ENCODE measurements at regions not wholly inside any gene's neighbourhood (a gene's known extent, or its start where the extent isn't known, plus 50 kb on each side); places are given as distances from the start of the nearest gene placed in this dataset.

- TF ChIP-seq CTCF (IDR thresholded peaks at IDR 0.05) = no peak
- no CpG with 5 or more reads among the region's 2 CpGs for WGBS (ENCODE audit: insufficient coverage)
- Histone ChIP-seq H3K79me2 (ENCODE audit: insufficient read depth, low read length) (no peaks in the 10 kb centered on the region), H3K27me3 (ENCODE audit: control insufficient read depth in 2 of 2, insufficient read depth in 2 of 2, low read length in 2 of 2) (no peaks in the 10 kb centered on the region), H3K4me2 (replicated peaks; ENCODE audit: extremely low read depth, low read length, poor library complexity, severe bottlenecking) (no peak overlapping the region), H3K36me3 (replicated peaks in 1 of 2; ENCODE audit: control insufficient read depth in 1 of 2, insufficient read depth in 2 of 2, low read length in 2 of 2) (no peaks in the 10 kb centered on the region), H3K4me3 (replicated peaks in 1 of 3; ENCODE audit: low read depth in 2 of 3, low read length in 3 of 3) (no peak overlapping the region), H2AFZ (ENCODE audit: insufficient read depth, low read depth, low read length, poor library complexity, severe bottlenecking) (no peak overlapping the region), H3K9ac (ENCODE audit: insufficient read depth, low read length, poor library complexity, severe bottlenecking) (no peak overlapping the region), H3K4me1 (ENCODE audit: control insufficient read depth in 1 of 2, insufficient read depth in 2 of 2, low read length in 2 of 2) (no peaks in the 10 kb centered on the region), H3K27ac (ENCODE audit: low read depth in 1 of 2, low read length in 2 of 2) (no peak overlapping the region), H3K9me3 (replicated peaks in 1 of 2; ENCODE audit: control insufficient read depth in 1 of 2, insufficient read depth in 1 of 2, low read length in 2 of 2) (peaks cover 5 to 6% of the 10 kb centered on the region in 2 donors), H4K20me1 (ENCODE audit: insufficient read depth, low read length) (no peaks in the 10 kb centered on the region)
- H3K4me3 Mint-ChIP-seq = no peak overlapping the region
- peaks cover 0 to 6% (median 2%) of the 10 kb centered on the region in 7 donors for H3K9me3 Mint-ChIP-seq
- no peaks in the 10 kb centered on the region for H3K4me1 Mint-ChIP-seq
- intact Hi-C loops (cut with micrococcal nuclease) = no loop called here
- no peaks in the 10 kb centered on the region for H3K36me3 Mint-ChIP-seq
- no peak for DNase-seq
- peaks cover 0 to 2% (median 0%) of the 10 kb centered on the region in 3 donors for H3K27me3 Mint-ChIP-seq (ENCODE audit: low read depth in 3 of 3)
- H3K27ac Mint-ChIP-seq = no peak overlapping the region
Observed at GRCh38 chr13:72204291-72204690, 337.3 kb upstream of the DACH1 start.

GRCh38 chr13:72201726-72202125 lies 334.7 kb upstream of the DACH1 start:
- Mint-ChIP-seq H3K27ac (peak overlapping the region in 1 of 7 donors; percentile 46), H3K27me3 (ENCODE audit: low read depth in 3 of 3) (peaks cover 0 to 2% (median 0%) of the 10 kb centered on the region in 3 donors), H3K4me3 (no peak overlapping the region), H3K9me3 (peaks cover 0 to 6% (median 2%) of the 10 kb centered on the region in 7 donors), H3K4me1 (peaks cover 4% of the 10 kb centered on the region), H3K36me3 (no peaks in the 10 kb centered on the region)
- DNase-seq = no peak
- Histone ChIP-seq H3K4me2 (replicated peaks; ENCODE audit: extremely low read depth, low read length, poor library complexity, severe bottlenecking) (no peak overlapping the region), H2AFZ (ENCODE audit: insufficient read depth, low read depth, low read length, poor library complexity, severe bottlenecking) (no peak overlapping the region), H3K79me2 (ENCODE audit: insufficient read depth, low read length) (no peaks in the 10 kb centered on the region), H3K4me1 (ENCODE audit: control insufficient read depth in 1 of 2, insufficient read depth in 2 of 2, low read length in 2 of 2) (no peaks in the 10 kb centered on the region), H3K9me3 (replicated peaks in 1 of 2; ENCODE audit: control insufficient read depth in 1 of 2, insufficient read depth in 1 of 2, low read length in 2 of 2) (peaks cover 5 to 6% of the 10 kb centered on the region in 2 donors), H4K20me1 (ENCODE audit: insufficient read depth, low read length) (no peaks in the 10 kb centered on the region), H3K27ac (ENCODE audit: low read depth in 1 of 2, low read length in 2 of 2) (no peak overlapping the region), H3K36me3 (replicated peaks in 1 of 2; ENCODE audit: control insufficient read depth in 1 of 2, insufficient read depth in 2 of 2, low read length in 2 of 2) (no peaks in the 10 kb centered on the region), H3K4me3 (replicated peaks in 1 of 3; ENCODE audit: low read depth in 2 of 3, low read length in 3 of 3) (no peak overlapping the region), H3K27me3 (ENCODE audit: control insufficient read depth in 2 of 2, insufficient read depth in 2 of 2, low read length in 2 of 2) (no peaks in the 10 kb centered on the region), H3K9ac (ENCODE audit: insufficient read depth, low read length, poor library complexity, severe bottlenecking) (no peak overlapping the region)
- intact Hi-C loops (cut with micrococcal nuclease) = no loop called here
- no peak for TF ChIP-seq CTCF (IDR thresholded peaks at IDR 0.05)

All from CD14-positive monocyte (primary cell).